GM12878 (cell line): ENCODE measurements at regions not wholly inside any gene's neighbourhood (a gene's known extent, or its start where the extent isn't known, plus 50 kb on each side); places are given as distances from the start of the nearest gene placed in this dataset.

Source experiments
- ATAC-seq: fragments of 200-7000 bp; cut with Tn5 transposase; 3 replicates; pipeline ENCODE4 v1.9.1; 2020; ENCODE audit warnings: mild to moderate bottlenecking, moderate library complexity
- BruUV-seq: library from RNA; stranded (reverse); fragments of 400-500 nt; replicated peaks from 2 replicates; lab custom pipeline; 2021; lab: Mats Ljungman, UMichigan
- CTCF ChIA-PET: fragments of 300-600 bp; sonication (Branson Sonifier 250); formaldehyde crosslinking; extraction: SDS; loops from one replicate; lab custom pipeline; 2021; ENCODE audit warnings: inconsistent platforms; lab: Yijun Ruan, JAX
- POLR2A ChIA-PET: fragments of 350-600 bp; formaldehyde crosslinking; extraction: SDS; loops from one replicate; lab custom pipeline; 2021; ENCODE audit warnings: inconsistent platforms; lab: Charles Lee
- RAD21 ChIA-PET: fragments of 300-600 bp; sonication (Branson Sonifier 250); formaldehyde crosslinking; loops from one replicate; lab custom pipeline; 2023; ENCODE audit warnings: antibody characterized with exemption; ENCODE audit not compliant: unreplicated experiment; lab: Charles Lee
- SMC1A ChIA-PET: fragments of 300-600 bp; sonication (Branson Sonifier 250); formaldehyde crosslinking; loops from one replicate; lab custom pipeline; 2023; ENCODE audit not compliant: unreplicated experiment, uncharacterized antibody; lab: Charles Lee
- DNase-seq: peaks from one replicate; pipeline ENCODE4 v3.0.0-alpha.2; 2011; ENCODE audit warnings: low read depth, low spot score
- FAIRE-seq: peaks from 3 replicates; lab custom pipeline; 2011; peaks lifted over from hg19 to GRCh38; lab: Jason Lieb, UNC
- H2AFZ ChIP-seq: 2 replicates; pipeline ENCODE4 v1.6.0; 2011; ENCODE audit warnings: low read depth, low read length, control low read depth; ENCODE audit not compliant: control insufficient read depth
- H3K27ac ChIP-seq: 2 replicates; pipeline ENCODE4 v1.5.1; 2011; ENCODE audit warnings: control low read depth; ENCODE audit not compliant: control insufficient read depth, insufficient read depth
- H3K27me3 ChIP-seq, 2 experiments: replicated peaks in 1 of 2; 2 replicates each; pipeline versions ENCODE4 v1.6.0 to v1.6.1; 2011; ENCODE audit warnings: low read length in 1 of 2; ENCODE audit not compliant: control insufficient read depth in 2 of 2, insufficient read depth in 2 of 2
- H3K36me3 ChIP-seq, 2 experiments: 2 replicates each; pipeline ENCODE4 v1.5.1; 2011; ENCODE audit warnings: low read length in 1 of 2; ENCODE audit not compliant: control insufficient read depth in 2 of 2, insufficient read depth in 2 of 2
- H3K4me1 ChIP-seq: 2 replicates; pipeline ENCODE4 v1.6.1; 2011; ENCODE audit warnings: mild to moderate bottlenecking, low read length, moderate library complexity, mixed read lengths; ENCODE audit not compliant: control insufficient read depth, insufficient read depth
- H3K4me2 ChIP-seq: 2 replicates; pipeline ENCODE4 v1.6.0; 2011; ENCODE audit warnings: control low read depth; ENCODE audit not compliant: control insufficient read depth, insufficient read depth
- H3K4me3 ChIP-seq: fragments of 200-600 bp; sonication (generic); 2 replicates; pipeline ENCODE4 v1.5.1; 2016
- H3K79me2 ChIP-seq: 2 replicates; pipeline ENCODE4 v1.6.0; 2011; ENCODE audit warnings: low read length; ENCODE audit not compliant: control insufficient read depth, insufficient read depth
- H3K9ac ChIP-seq: 2 replicates; pipeline ENCODE4 v1.8.0; 2011; ENCODE audit warnings: low read length, control low read depth, mixed read lengths; ENCODE audit not compliant: control insufficient read depth, insufficient read depth
- H3K9me3 ChIP-seq: replicated peaks from 3 replicates; pipeline ENCODE4 v1.5.1; 2011; ENCODE audit warnings: mild to moderate bottlenecking, low read length; ENCODE audit not compliant: control insufficient read depth, insufficient read depth
- H4K20me1 ChIP-seq: 2 replicates; pipeline ENCODE4 v1.6.0; 2011; ENCODE audit not compliant: control insufficient read depth, insufficient read depth
- ASH2L ChIP-seq: fragments of 300-600, 200-600 bp; sonication (generic); IDR thresholded peaks from 2 replicates; pipeline ENCODE4 v1.6.1; 2017; ENCODE audit warnings: low read depth, mild to moderate bottlenecking, borderline replicate concordance
- CBX3 ChIP-seq: fragments of 200-600 bp; sonication (generic); IDR thresholded peaks from 2 replicates; pipeline ENCODE4 v1.6.1; 2016; ENCODE audit warnings: low read depth, borderline replicate concordance
- HCFC1 ChIP-seq: fragments of 150-350 bp; IDR thresholded peaks from 2 replicates; pipeline ENCODE4 v1.6.1; 2014; ENCODE audit warnings: low read length
- NBN ChIP-seq: fragments of 450-650 bp; IDR thresholded peaks from 2 replicates; pipeline ENCODE4 v1.6.1; 2016
- POLR2AphosphoS2 ChIP-seq: IDR thresholded peaks from 2 replicates; pipeline ENCODE4 v1.6.1; 2011; ENCODE audit warnings: low read depth, mild to moderate bottlenecking, low read length, improper control_type of control experiment, moderate library complexity
- RUNX3 ChIP-seq: IDR thresholded peaks from 2 replicates; pipeline ENCODE4 v1.6.1; 2012; ENCODE audit warnings: low read length, inconsistent platforms
- WGBS: methylation state at CpG from one replicate; pipeline ENCODE4 v1.1.6; 2016; ENCODE audit warnings: low lambda C conversion rate; ENCODE audit not compliant: insufficient replicate concordance, insufficient coverage; ENCODE audit errors: missing lambda C conversion rate; 5-methylcytosine and 5-hydroxymethylcytosine counted together
- in situ Hi-C: fragments of 300-500 bp; cut with MboI; formaldehyde crosslinking; loops from 9 replicates; pipeline ENCODE4 v1.14.3; 2018; ENCODE audit warnings: mixed read lengths
- intact Hi-C: fragments of 100-400 bp; cut with micrococcal nuclease; formaldehyde crosslinking; loops from one replicate; pipeline ENCODE4 v1.14.2; 2022; ENCODE audit not compliant: unreplicated experiment
- TF ChIP-seq, protein P1 (sequence below): fragments of 450-650 bp; formaldehyde crosslinking; IDR thresholded peaks from 2 replicates; pipeline ENCODE4 v1.4.0; 2020; ENCODE audit warnings: mild to moderate bottlenecking, moderate library complexity
- TF ChIP-seq, protein P2 (sequence below): fragments of 450-650 bp; IDR thresholded peaks from 2 replicates; pipeline ENCODE4 v1.6.1; 2017; ENCODE audit warnings: mild to moderate bottlenecking, low read depth, inconsistent platforms; ENCODE audit not compliant: poor library complexity, severe bottlenecking
- TF ChIP-seq, protein P3 (sequence below): fragments of 450-650 bp; IDR thresholded peaks from 2 replicates; pipeline ENCODE4 v1.6.1; 2017; ENCODE audit warnings: antibody characterized with exemption, mild to moderate bottlenecking, moderate library complexity
- TF ChIP-seq, protein P4 (sequence below): fragments of 450-650 bp; formaldehyde crosslinking; IDR thresholded peaks from 2 replicates; pipeline ENCODE4 v1.4.0; 2022; ENCODE audit warnings: mild to moderate bottlenecking, moderate library complexity

DNA sequence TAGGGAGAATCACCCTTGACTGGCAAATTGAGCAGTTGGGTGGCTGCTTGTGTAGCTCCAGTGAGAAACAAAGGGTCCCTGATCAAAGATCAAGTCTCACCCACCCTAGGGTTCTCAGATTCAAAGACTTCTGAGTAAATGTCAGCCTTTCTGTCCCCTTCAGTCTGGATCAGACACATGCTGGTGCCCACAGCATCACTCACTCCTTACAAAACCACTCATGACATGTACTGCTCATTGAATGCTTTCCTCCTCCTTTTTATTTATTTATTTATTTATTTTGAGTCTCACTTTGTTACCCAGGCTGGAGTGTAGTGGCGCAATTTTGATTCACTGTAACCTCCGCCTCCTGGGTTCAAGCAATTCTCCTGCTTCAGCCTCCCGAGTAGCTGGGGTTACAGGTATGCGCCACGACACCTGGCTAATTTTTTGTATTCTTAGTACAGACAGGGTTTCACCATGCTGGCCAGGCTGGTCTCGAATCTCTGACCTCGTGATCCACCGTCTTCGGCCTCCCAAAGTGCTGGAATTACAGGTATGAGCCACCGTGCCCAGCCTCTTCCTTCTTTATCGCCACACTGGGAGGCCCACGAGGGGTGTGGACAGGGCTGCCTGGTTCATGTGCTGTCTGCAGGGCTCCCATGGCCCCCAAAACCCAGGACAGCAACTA lies 462.0 kb upstream of the MAF start (continued):
- TF ChIP-seq, protein P1, sequence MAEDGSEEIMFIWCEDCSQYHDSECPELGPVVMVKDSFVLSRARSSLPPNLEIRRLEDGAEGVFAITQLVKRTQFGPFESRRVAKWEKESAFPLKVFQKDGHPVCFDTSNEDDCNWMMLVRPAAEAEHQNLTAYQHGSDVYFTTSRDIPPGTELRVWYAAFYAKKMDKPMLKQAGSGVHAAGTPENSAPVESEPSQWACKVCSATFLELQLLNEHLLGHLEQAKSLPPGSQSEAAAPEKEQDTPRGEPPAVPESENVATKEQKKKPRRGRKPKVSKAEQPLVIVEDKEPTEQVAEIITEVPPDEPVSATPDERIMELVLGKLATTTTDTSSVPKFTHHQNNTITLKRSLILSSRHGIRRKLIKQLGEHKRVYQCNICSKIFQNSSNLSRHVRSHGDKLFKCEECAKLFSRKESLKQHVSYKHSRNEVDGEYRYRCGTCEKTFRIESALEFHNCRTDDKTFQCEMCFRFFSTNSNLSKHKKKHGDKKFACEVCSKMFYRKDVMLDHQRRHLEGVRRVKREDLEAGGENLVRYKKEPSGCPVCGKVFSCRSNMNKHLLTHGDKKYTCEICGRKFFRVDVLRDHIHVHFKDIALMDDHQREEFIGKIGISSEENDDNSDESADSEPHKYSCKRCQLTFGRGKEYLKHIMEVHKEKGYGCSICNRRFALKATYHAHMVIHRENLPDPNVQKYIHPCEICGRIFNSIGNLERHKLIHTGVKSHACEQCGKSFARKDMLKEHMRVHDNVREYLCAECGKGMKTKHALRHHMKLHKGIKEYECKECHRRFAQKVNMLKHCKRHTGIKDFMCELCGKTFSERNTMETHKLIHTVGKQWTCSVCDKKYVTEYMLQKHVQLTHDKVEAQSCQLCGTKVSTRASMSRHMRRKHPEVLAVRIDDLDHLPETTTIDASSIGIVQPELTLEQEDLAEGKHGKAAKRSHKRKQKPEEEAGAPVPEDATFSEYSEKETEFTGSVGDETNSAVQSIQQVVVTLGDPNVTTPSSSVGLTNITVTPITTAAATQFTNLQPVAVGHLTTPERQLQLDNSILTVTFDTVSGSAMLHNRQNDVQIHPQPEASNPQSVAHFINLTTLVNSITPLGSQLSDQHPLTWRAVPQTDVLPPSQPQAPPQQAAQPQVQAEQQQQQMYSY (CRISPR knock-in tag) = no peak
- TF ChIP-seq ASH2L (no peak), POLR2AphosphoS2 (no peak), NBN (no peak), HCFC1 (no peak), CBX3 (no peak)

DNA sequence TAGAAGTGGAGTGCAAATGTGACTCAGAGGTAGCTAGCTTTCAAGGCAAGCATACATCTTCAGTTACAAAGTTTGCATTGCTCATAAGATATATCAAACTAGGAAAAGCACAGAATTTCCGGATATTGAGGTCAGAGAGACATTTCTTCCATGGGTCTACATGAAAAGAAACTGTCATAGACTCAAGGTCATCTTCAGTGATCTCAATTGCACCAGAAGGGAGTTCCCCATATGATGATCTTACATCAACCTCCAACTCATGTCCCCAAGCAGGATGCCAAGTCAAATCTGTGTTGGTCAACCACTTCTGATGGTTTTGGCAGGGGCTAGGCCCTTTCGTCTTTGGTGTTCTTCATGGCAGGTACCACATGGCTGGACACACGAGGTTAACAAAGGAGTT lies 459.9 kb upstream of the MAF start:
- Histone ChIP-seq H3K4me1 (no peaks in the 10 kb centered on the region), H4K20me1 (no peaks in the 10 kb centered on the region), H3K36me3 (no peaks in the 10 kb centered on the region), H3K9ac (no peak overlapping the region), H2AFZ (no peak overlapping the region), H3K9me3 (no peaks in the 10 kb centered on the region), H3K4me2 (no peak overlapping the region), H3K4me3 (no peak overlapping the region), H3K79me2 (no peaks in the 10 kb centered on the region), H3K27me3 (no peaks in the 10 kb centered on the region), H3K27ac (no peak overlapping the region)
- WGBS = 0% methylated on average over 3 of the region's 3 CpGs
- RAD21 ChIA-PET = no interaction called here
- CTCF ChIA-PET = no interaction called here
- SMC1A ChIA-PET = no interaction called here
- DNase-seq = no peak
- BruUV-seq = no TSS peak
- intact Hi-C loops = no loop called here
- no peak for ATAC-seq
- POLR2A ChIA-PET = no interaction called here
- in situ Hi-C loops = no loop called here
- no peak for FAIRE-seq
- TF ChIP-seq, protein P2, sequence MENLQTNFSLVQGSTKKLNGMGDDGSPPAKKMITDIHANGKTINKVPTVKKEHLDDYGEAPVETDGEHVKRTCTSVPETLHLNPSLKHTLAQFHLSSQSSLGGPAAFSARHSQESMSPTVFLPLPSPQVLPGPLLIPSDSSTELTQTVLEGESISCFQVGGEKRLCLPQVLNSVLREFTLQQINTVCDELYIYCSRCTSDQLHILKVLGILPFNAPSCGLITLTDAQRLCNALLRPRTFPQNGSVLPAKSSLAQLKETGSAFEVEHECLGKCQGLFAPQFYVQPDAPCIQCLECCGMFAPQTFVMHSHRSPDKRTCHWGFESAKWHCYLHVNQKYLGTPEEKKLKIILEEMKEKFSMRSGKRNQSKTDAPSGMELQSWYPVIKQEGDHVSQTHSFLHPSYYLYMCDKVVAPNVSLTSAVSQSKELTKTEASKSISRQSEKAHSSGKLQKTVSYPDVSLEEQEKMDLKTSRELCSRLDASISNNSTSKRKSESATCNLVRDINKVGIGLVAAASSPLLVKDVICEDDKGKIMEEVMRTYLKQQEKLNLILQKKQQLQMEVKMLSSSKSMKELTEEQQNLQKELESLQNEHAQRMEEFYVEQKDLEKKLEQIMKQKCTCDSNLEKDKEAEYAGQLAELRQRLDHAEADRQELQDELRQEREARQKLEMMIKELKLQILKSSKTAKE = no peak
- no peak for TF ChIP-seq RUNX3
- TF ChIP-seq, protein P3, sequence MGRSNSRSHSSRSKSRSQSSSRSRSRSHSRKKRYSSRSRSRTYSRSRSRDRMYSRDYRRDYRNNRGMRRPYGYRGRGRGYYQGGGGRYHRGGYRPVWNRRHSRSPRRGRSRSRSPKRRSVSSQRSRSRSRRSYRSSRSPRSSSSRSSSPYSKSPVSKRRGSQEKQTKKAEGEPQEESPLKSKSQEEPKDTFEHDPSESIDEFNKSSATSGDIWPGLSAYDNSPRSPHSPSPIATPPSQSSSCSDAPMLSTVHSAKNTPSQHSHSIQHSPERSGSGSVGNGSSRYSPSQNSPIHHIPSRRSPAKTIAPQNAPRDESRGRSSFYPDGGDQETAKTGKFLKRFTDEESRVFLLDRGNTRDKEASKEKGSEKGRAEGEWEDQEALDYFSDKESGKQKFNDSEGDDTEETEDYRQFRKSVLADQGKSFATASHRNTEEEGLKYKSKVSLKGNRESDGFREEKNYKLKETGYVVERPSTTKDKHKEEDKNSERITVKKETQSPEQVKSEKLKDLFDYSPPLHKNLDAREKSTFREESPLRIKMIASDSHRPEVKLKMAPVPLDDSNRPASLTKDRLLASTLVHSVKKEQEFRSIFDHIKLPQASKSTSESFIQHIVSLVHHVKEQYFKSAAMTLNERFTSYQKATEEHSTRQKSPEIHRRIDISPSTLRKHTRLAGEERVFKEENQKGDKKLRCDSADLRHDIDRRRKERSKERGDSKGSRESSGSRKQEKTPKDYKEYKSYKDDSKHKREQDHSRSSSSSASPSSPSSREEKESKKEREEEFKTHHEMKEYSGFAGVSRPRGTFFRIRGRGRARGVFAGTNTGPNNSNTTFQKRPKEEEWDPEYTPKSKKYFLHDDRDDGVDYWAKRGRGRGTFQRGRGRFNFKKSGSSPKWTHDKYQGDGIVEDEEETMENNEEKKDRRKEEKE = no peak
- TF ChIP-seq, protein P4, sequence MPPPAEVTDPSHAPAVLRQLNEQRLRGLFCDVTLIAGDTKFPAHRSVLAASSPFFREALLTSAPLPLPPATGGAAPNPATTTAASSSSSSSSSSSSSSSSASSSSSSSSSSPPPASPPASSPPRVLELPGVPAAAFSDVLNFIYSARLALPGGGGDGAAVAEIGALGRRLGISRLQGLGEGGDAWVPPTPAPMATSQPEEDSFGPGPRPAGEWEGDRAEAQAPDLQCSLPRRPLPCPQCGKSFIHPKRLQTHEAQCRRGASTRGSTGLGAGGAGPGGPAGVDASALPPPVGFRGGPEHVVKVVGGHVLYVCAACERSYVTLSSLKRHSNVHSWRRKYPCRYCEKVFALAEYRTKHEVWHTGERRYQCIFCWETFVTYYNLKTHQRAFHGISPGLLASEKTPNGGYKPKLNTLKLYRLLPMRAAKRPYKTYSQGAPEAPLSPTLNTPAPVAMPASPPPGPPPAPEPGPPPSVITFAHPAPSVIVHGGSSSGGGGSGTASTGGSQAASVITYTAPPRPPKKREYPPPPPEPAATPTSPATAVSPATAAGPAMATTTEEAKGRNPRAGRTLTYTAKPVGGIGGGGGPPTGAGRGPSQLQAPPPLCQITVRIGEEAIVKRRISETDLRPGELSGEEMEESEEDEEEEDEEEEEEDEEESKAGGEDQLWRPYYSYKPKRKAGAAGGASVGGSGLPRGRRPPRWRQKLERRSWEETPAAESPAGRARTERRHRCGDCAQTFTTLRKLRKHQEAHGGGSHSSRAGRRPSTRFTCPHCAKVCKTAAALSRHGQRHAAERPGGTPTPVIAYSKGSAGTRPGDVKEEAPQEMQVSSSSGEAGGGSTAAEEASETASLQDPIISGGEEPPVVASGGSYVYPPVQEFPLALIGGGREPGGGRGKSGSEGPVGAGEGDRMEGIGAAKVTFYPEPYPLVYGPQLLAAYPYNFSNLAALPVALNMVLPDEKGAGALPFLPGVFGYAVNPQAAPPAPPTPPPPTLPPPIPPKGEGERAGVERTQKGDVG (CRISPR knock-in tag) = no peak
